Islet of Langerhans (tissue), 1 donor: ENCODE measurements at regions not wholly inside any gene's neighbourhood (a gene's known extent, or its start where the extent isn't known, plus 50 kb on each side); places are given as distances from the start of the nearest gene placed in this dataset.
"Not testable (repeated sequence)": the region's sequence is repeated elsewhere in the genome, so short reads cannot be mapped to it uniquely, and the experiment has no call there.

Experiments used
- FAIRE-seq: peaks from one replicate; lab custom pipeline; 2011; peaks lifted over from hg19 to GRCh38; lab: Jason Lieb, UNC

GRCh38 chr4:33086331-33086925 is 2366.3 kb downstream of the PCDH7 start:
- FAIRE-seq: no peak

- no peak for FAIRE-seq
Measured at GRCh38 chr4:33088713-33089112, 2368.5 kb downstream of the PCDH7 start.

- FAIRE-seq: no peak
Measured at GRCh38 chr4:33090910-33091309, 2370.7 kb downstream of the PCDH7 start.

- FAIRE-seq: no peak
Measured at GRCh38 chr4:33091961-33092360, 2371.8 kb downstream of the PCDH7 start.

- no peak for FAIRE-seq
Measured at GRCh38 chr4:33104273-33104672, 2384.1 kb downstream of the PCDH7 start.

GRCh38 chr4:33107814-33108213 is 2387.6 kb downstream of the PCDH7 start:
- FAIRE-seq: no peak

GRCh38 chr4:33111117-33111516 is 2390.9 kb downstream of the PCDH7 start:
- FAIRE-seq: no peak

- no peak for FAIRE-seq
Measured at GRCh38 chr4:33116871-33117270, 2396.7 kb downstream of the PCDH7 start.

- no peak for FAIRE-seq
Measured at GRCh38 chr4:33126002-33126401, 2405.8 kb downstream of the PCDH7 start.

- not testable (repeated sequence) for FAIRE-seq
Measured at GRCh38 chr4:33130662-33131061, 2410.5 kb downstream of the PCDH7 start.

GRCh38 chr4:33133723-33134122 is 2413.6 kb downstream of the PCDH7 start:
- FAIRE-seq: no peak

- FAIRE-seq: no peak
Measured at GRCh38 chr4:33134366-33134765, 2414.2 kb downstream of the PCDH7 start.

- no peak for FAIRE-seq
Measured at GRCh38 chr4:33149658-33150524, 2429.7 kb downstream of the PCDH7 start.

- FAIRE-seq: no peak
Measured at GRCh38 chr4:33150525-33150910, 2430.3 kb downstream of the PCDH7 start.

GRCh38 chr4:33160126-33160525 is 2440.0 kb downstream of the PCDH7 start:
- FAIRE-seq: no peak

- no peak for FAIRE-seq
Measured at GRCh38 chr4:33161202-33161601, 2441.0 kb downstream of the PCDH7 start.

- no peak for FAIRE-seq
Measured at GRCh38 chr4:33162122-33162521, 2442.0 kb downstream of the PCDH7 start.

- no peak for FAIRE-seq
Measured at GRCh38 chr4:33171873-33172525, 2451.8 kb downstream of the PCDH7 start.

GRCh38 chr4:33176566-33176965 is 2456.4 kb downstream of the PCDH7 start:
- no peak for FAIRE-seq

- FAIRE-seq: no peak
Measured at GRCh38 chr4:33184657-33185290, 2464.6 kb downstream of the PCDH7 start.

GRCh38 chr4:33187035-33187434 is 2466.9 kb downstream of the PCDH7 start:
- no peak for FAIRE-seq

GRCh38 chr4:33188733-33189132 is 2468.6 kb downstream of the PCDH7 start:
- FAIRE-seq: no peak

- FAIRE-seq: no peak
Measured at GRCh38 chr4:33189169-33189568, 2469.0 kb downstream of the PCDH7 start.
